Keratinocyte (primary cell): ENCODE measurements at regions not wholly inside any gene's neighbourhood (a gene's known extent, or its start where the extent isn't known, plus 50 kb on each side); places are given as distances from the start of the nearest gene placed in this dataset.

Experiments
- CTCF ChIP-seq, 3 experiments: IDR thresholded peaks in 1 of 3; conservative IDR thresholded peaks in 1 of 3; optimal IDR thresholded peaks in 1 of 3; 2 replicates in 2 of 3; 3 replicates in 1 of 3; pipeline versions ENCODE3 to v1.5.1; 2011; ENCODE audit warnings: low read length in 3 of 3, mild to moderate bottlenecking in 3 of 3, moderate library complexity in 2 of 3, control low read depth in 1 of 3, inconsistent platforms in 1 of 3; ENCODE audit not compliant: insufficient read depth in 2 of 3; ENCODE audit errors: extremely low read depth in 1 of 3
- EZH2 ChIP-seq: IDR thresholded peaks from one replicate; pipeline ENCODE4 v1.6.1; 2012; ENCODE audit warnings: inconsistent platforms, mild to moderate bottlenecking, low read length, moderate library complexity

DNA sequence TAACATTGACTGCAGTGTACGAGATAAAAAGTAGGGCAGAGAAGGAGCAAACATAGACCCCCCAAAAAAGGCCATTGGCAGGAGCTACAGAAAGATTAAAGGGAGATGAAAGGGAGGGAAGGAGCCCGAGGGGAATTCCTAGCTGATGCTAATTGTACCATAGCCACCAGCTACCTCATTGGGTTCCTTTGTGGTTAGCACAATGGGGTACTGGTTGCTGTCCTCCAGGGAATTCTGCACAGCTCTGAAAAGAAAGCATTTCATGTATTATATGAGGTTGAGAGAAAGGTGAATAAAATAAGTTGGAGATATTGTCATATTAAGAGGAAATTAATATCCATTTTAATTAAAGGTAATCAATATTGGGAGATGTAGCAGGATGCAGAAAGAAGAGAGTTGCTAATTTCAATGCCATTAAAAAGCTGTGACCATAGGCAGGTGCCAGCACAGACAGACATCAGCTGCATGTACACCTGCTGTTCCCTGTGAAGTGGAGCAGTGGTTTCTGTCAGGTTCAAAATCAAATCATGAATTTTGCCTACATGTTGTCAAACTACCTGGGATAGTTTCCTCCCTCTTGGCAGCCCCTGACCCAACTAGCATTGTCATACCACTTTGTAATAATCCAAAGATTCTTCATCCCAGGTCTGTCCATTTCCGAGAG lies 185.4 kb upstream of the DLGAP1 start:
- TF ChIP-seq CTCF (optimal IDR thresholded peaks at IDR 0.05 in 1 of 3, IDR thresholded peaks at IDR 0.05 in 1 of 3, conservative IDR thresholded peaks at IDR 0.05 in 1 of 3; ENCODE audit: extremely low read depth in 1 of 3, insufficient read depth in 2 of 3, low read length in 3 of 3) (no peak), EZH2 (no peak)
